A673 (cell line): ENCODE measurements at regions not wholly inside any gene's neighbourhood (a gene's known extent, or its start where the extent isn't known, plus 50 kb on each side); places are given as distances from the start of the nearest gene placed in this dataset.

Source experiments
- BruUV-seq: library from RNA; stranded (reverse); fragments of 400-500 nt; replicated peaks from 2 replicates; lab custom pipeline; 2021; lab: Mats Ljungman, UMichigan
- CTCF ChIA-PET: fragments of 300-600 bp; sonication (Branson Sonifier 250); formaldehyde crosslinking; loops from one replicate; lab custom pipeline; 2022; ENCODE audit warnings: antibody characterized with exemption; lab: Charles Lee
- POLR2A ChIA-PET: fragments of 300-600 bp; sonication (Branson Sonifier 250); formaldehyde crosslinking; loops from one replicate; lab custom pipeline; 2022; ENCODE audit warnings: antibody characterized with exemption; ENCODE audit not compliant: low non-redundant PET; lab: Charles Lee
- DNase-seq: peaks from one replicate; pipeline ENCODE4 v3.0.0-alpha.2; 2015; ENCODE audit warnings: low spot score
- H3K27ac ChIP-seq: fragments of 200-600 bp; sonication (generic); 2 replicates; pipeline ENCODE4 v1.5.1; 2016; ENCODE audit warnings: mixed run types, low read depth, mild to moderate bottlenecking, mixed read lengths, antibody characterized with exemption, low read length; ENCODE audit not compliant: poor library complexity, severe bottlenecking
- H3K27me3 ChIP-seq: fragments of 200-600 bp; sonication (generic); replicated peaks from 2 replicates; pipeline ENCODE4 v1.6.1; 2017; ENCODE audit warnings: mixed run types, low read depth, mild to moderate bottlenecking, mixed read lengths, antibody characterized with exemption, low read length; ENCODE audit not compliant: insufficient read depth, poor library complexity
- H3K36me3 ChIP-seq: fragments of 200-600 bp; sonication (generic); 2 replicates; pipeline ENCODE4 v1.6.1; 2016; ENCODE audit warnings: mixed run types, mild to moderate bottlenecking, mixed read lengths, antibody characterized with exemption, low read length; ENCODE audit not compliant: insufficient read depth, poor library complexity, severe bottlenecking
- H3K4me1 ChIP-seq: fragments of 200-600 bp; sonication (generic); 2 replicates; pipeline ENCODE4 v1.6.1; 2017; ENCODE audit warnings: mixed run types, mild to moderate bottlenecking, mixed read lengths, antibody characterized with exemption, low read length; ENCODE audit not compliant: insufficient read depth, poor library complexity, severe bottlenecking
- H3K4me3 ChIP-seq: fragments of 200-600 bp; sonication (generic); 2 replicates; pipeline ENCODE4 v1.5.1; 2016; ENCODE audit warnings: low read depth, mixed run types, mild to moderate bottlenecking, mixed read lengths, low read length; ENCODE audit not compliant: poor library complexity, severe bottlenecking
- H3K9me3 ChIP-seq: fragments of 200-600 bp; sonication (generic); 2 replicates; pipeline ENCODE4 v1.6.1; 2016; ENCODE audit warnings: mixed run types, low read depth, mild to moderate bottlenecking, mixed read lengths, antibody characterized with exemption, low read length; ENCODE audit not compliant: poor library complexity, severe bottlenecking
- CTCF ChIP-seq: fragments of 300-800, 200-600 bp; sonication (generic); conservative IDR thresholded peaks from 2 replicates; pipeline ENCODE4 v1.5.1; 2017; ENCODE audit warnings: low read depth, mild to moderate bottlenecking, antibody characterized with exemption, low read length, moderate library complexity, mixed read lengths
- EZH2 ChIP-seq: fragments of 200-600 bp; sonication (generic); IDR thresholded peaks from 2 replicates; pipeline ENCODE4 v1.6.1; 2017; ENCODE audit warnings: borderline replicate concordance, low read depth, mild to moderate bottlenecking, mixed read lengths, antibody characterized with exemption, low read length; ENCODE audit not compliant: poor library complexity, severe bottlenecking
- intact Hi-C: fragments of 100-400 bp; cut with micrococcal nuclease; formaldehyde crosslinking; loops from one replicate; pipeline ENCODE4 v1.10.0; 2022; ENCODE audit not compliant: unreplicated experiment

- H3K27me3 ChIP-seq = peaks cover 20% of the 10 kb centered on the region
- H3K4me3 ChIP-seq = no peak overlapping the region
- no peaks in the 10 kb centered on the region for H3K9me3 ChIP-seq
- H3K27ac ChIP-seq = no peak overlapping the region
- TF ChIP-seq CTCF (no peak), EZH2 (no peak)
- CTCF ChIA-PET = no interaction called here
- POLR2A ChIA-PET = no interaction called here
- H3K4me1 ChIP-seq = peaks cover 6% of the 10 kb centered on the region
- BruUV-seq = no TSS peak
- intact Hi-C loops = no loop called here
- DNase-seq = no peak
- no peaks in the 10 kb centered on the region for H3K36me3 ChIP-seq
Measured at GRCh38 chr21:34307991-34308532, 55.7 kb upstream of the KCNE2 start.

GRCh38 chr21:34311561-34312330 is 52.1 kb upstream of the KCNE2 start:
- no TSS peak for BruUV-seq
- Histone ChIP-seq H3K4me1 (no peaks in the 10 kb centered on the region), H3K27me3 (peaks cover 14% of the 10 kb centered on the region), H3K27ac (no peak overlapping the region), H3K9me3 (no peaks in the 10 kb centered on the region), H3K4me3 (no peak overlapping the region), H3K36me3 (no peaks in the 10 kb centered on the region)
- POLR2A ChIA-PET = no interaction called here
- intact Hi-C loops = no loop called here
- CTCF ChIA-PET = no interaction called here
- DNase-seq = no peak
- TF ChIP-seq EZH2 (no peak), CTCF (no peak)

GRCh38 chr21:34313116-34313515 is 50.7 kb upstream of the KCNE2 start:
- POLR2A ChIA-PET = interaction anchor here (0.6 kb wide), 1 partner anchor 297 kb away, joined by 12 read pairs; no protein-coding TSS in a partner anchor
- Histone ChIP-seq H3K4me3 (no peak overlapping the region), H3K27ac (no peak overlapping the region), H3K27me3 (peaks cover 26% of the 10 kb centered on the region), H3K4me1 (no peaks in the 10 kb centered on the region), H3K36me3 (no peaks in the 10 kb centered on the region), H3K9me3 (no peaks in the 10 kb centered on the region)
- TF ChIP-seq CTCF = no peak
- TF ChIP-seq EZH2 = no peak
- intact Hi-C loops = no loop called here
- CTCF ChIA-PET = no interaction called here
- no peak for DNase-seq
- no TSS peak for BruUV-seq
